ENCODE measurements at regions not wholly inside any gene's neighbourhood (a gene's known extent, or its start where the extent isn't known, plus 50 kb on each side); places are given as distances from the start of the nearest gene placed in this dataset.

DNA sequence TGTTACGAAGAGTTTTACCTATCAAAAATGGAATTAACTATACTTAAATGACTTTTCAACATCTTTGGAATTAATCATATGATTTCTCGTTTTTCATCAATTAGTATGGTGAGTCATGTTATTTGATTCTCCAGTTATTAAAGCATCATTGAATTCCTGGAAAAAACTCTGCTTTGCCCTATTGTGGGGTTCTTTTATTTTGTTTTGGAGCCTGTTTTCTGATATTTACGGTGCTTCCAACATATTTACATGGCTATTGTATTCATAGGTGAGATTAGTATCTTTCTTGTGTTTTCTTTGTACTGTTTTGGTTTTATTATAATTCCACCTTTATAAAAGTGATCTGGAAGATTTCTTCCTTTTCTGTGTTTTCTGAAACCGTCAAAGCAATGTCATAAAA is 902.7 kb downstream of the TBC1D22A start:
- H3K27ac Mint-ChIP-seq = no peak overlapping the region
- intact Hi-C loops (cut with micrococcal nuclease) = no loop called here

DNA sequence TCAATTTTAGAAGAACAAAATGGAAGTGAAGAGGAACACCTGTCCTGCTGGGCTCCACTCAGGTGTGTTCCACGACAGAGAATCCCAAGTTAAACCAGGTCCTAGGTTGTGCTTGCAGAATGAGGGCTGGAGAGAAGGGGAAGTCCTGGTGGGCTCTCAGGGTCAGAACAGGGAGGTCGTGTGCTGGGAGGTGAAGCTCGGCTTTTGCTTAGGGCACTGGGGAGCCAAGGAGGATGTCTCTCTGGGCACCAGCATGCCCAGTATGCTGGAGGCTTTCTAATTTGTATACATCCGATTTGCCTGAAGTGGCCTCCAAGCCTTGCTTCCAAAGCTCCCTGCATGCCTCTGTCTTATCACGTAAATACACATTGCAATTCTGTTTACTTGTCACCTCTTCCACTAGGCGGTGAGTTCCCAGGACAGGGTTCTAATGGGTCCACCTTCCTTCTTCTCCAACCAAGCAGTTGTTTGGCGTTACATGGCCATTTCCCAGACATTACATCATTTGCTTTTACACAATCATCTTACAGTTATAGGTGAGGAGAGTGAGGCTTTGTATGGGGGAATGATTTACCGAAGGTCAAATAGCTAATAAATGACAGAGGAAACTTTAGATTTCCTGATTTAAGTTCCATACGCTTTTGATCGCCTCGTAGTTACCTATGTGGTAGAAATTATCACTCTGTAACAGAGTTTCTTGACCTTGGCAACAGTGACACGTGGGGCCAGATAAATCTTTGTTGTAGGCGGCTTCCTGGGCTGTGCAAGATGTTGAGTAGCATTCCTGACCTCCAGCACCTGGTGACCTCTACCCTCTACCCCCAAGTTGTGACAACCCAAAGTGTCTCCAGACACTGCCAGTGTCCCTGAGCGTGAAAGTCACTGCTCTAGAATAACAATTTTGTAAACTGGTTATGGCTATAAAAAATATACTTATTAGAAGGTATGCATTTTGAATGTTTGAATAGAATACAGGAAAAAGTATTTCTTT is 901.5 kb downstream of the TBC1D22A start:
- H3K4me1 ChIP-seq (ENCODE audit: control insufficient read depth, insufficient read depth, low read length) = no peaks in the 10 kb centered on the region
- H3K9me3 ChIP-seq (ENCODE audit: control insufficient read depth, insufficient read depth, low read length) = no peaks in the 10 kb centered on the region
- H3K27me3 ChIP-seq (ENCODE audit: control insufficient read depth, insufficient read depth, low read length) = no peaks in the 10 kb centered on the region
- WGBS (ENCODE audit: insufficient coverage) = 83% methylated on average over 12 of the region's 14 CpGs
- H3K4me3 ChIP-seq (ENCODE audit: low read length) = no peak overlapping the region
- intact Hi-C loops (cut with micrococcal nuclease) = no loop called here
- H3K36me3 ChIP-seq (ENCODE audit: control insufficient read depth, insufficient read depth, low read length) = no peaks in the 10 kb centered on the region
- Mint-ChIP-seq H3K27me3 (ENCODE audit: low read depth in 2 of 2) (peaks cover 6 to 8% of the 10 kb centered on the region in 2 donors), H3K36me3 (no peaks in the 10 kb centered on the region), H3K27ac (no peak overlapping the region), H3K9me3 (peaks cover 0 to 4% of the 10 kb centered on the region in 2 donors), H3K4me3 (no peak overlapping the region), H3K4me1 (no peaks in the 10 kb centered on the region)
- TF ChIP-seq, protein P1, sequence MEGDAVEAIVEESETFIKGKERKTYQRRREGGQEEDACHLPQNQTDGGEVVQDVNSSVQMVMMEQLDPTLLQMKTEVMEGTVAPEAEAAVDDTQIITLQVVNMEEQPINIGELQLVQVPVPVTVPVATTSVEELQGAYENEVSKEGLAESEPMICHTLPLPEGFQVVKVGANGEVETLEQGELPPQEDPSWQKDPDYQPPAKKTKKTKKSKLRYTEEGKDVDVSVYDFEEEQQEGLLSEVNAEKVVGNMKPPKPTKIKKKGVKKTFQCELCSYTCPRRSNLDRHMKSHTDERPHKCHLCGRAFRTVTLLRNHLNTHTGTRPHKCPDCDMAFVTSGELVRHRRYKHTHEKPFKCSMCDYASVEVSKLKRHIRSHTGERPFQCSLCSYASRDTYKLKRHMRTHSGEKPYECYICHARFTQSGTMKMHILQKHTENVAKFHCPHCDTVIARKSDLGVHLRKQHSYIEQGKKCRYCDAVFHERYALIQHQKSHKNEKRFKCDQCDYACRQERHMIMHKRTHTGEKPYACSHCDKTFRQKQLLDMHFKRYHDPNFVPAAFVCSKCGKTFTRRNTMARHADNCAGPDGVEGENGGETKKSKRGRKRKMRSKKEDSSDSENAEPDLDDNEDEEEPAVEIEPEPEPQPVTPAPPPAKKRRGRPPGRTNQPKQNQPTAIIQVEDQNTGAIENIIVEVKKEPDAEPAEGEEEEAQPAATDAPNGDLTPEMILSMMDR (IDR thresholded peaks at IDR 0.05) = no peak
- DNase-seq (no peak), ATAC-seq (no peak)
- H3K27ac ChIP-seq (ENCODE audit: low read length) = no peak overlapping the region

More for the DNA sequence above, 902.7 kb downstream of the TBC1D22A start:
- Histone ChIP-seq H3K27ac (ENCODE audit: low read length) (no peak overlapping the region), H3K36me3 (ENCODE audit: control insufficient read depth, insufficient read depth, low read length) (no peaks in the 10 kb centered on the region), H3K9me3 (ENCODE audit: control insufficient read depth, insufficient read depth, low read length) (no peaks in the 10 kb centered on the region), H3K4me1 (ENCODE audit: control insufficient read depth, insufficient read depth, low read length) (no peaks in the 10 kb centered on the region), H3K27me3 (ENCODE audit: control insufficient read depth, insufficient read depth, low read length) (no peaks in the 10 kb centered on the region), H3K4me3 (ENCODE audit: low read length) (no peak overlapping the region)
- Mint-ChIP-seq H3K36me3 (no peaks in the 10 kb centered on the region), H3K27me3 (ENCODE audit: low read depth in 2 of 2) (peaks cover 6 to 8% of the 10 kb centered on the region in 2 donors), H3K4me1 (no peaks in the 10 kb centered on the region), H3K4me3 (no peak overlapping the region), H3K9me3 (peaks cover 0 to 4% of the 10 kb centered on the region in 2 donors)
- WGBS (ENCODE audit: insufficient coverage) = 100% methylated on average over 1 of the region's 4 CpGs
- ATAC-seq (no peak), DNase-seq (no peak)
- TF ChIP-seq, protein P1 (IDR thresholded peaks at IDR 0.05) = no peak

DNA sequence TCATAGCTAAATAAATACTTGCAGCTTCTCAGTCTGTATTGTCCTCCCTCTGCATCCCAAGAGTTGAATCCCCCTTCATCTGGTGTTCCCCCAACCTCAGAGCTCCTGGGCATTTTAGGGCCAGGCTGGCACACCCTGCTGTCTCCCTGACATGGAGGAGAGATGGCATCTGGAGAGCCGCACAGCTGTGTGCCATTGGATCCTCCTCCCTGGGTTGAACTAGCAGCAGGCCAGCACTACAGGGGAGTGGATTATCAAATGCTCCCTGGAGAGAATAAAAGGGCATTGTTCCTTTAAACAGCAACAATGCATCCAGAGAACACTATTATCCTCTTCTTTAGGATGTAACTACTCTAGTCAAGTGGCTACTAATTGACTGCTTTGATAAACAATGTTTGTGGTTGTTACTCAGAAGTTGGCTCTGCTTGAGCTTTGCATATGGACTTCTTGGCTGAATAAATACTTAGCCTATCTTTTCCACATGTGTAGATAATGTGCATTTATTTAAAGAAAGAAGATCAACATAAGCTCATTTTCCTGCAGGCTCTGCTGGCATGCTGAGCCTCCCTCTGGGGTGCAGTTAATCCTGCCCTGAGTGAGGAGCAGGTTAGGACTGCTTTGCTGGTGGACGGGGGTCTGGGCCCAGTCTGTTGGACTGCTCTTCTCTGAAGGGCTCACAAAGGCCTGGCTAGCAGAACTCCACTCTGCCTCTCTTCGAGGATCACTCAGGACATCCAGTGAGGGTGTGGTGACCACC is 897.2 kb downstream of the TBC1D22A start:
- H3K4me1 ChIP-seq (ENCODE audit: control insufficient read depth, insufficient read depth, low read length) = no peaks in the 10 kb centered on the region

More for the DNA sequence above, 897.2 kb downstream of the TBC1D22A start:
- no peak overlapping the region for H3K4me3 ChIP-seq (ENCODE audit: low read length)
- H3K27ac ChIP-seq (ENCODE audit: low read length) = no peak overlapping the region
- DNase-seq = no peak
- no peaks in the 10 kb centered on the region for H3K27me3 ChIP-seq (ENCODE audit: control insufficient read depth, insufficient read depth, low read length)
- intact Hi-C loops (cut with micrococcal nuclease) = no loop called here
- H3K9me3 ChIP-seq (ENCODE audit: control insufficient read depth, insufficient read depth, low read length) = no peaks in the 10 kb centered on the region
- no peak overlapping the region for H3K4me3 Mint-ChIP-seq
- H3K27me3 Mint-ChIP-seq (ENCODE audit: low read depth in 2 of 2) = peaks cover 0 to 3% of the 10 kb centered on the region in 2 donors
- WGBS (ENCODE audit: insufficient coverage) = 59% methylated on average over 2 of the region's 3 CpGs
- no peak for ATAC-seq
- TF ChIP-seq, protein P1 (IDR thresholded peaks at IDR 0.05) = no peak
- H3K4me1 Mint-ChIP-seq = no peaks in the 10 kb centered on the region
- no peaks in the 10 kb centered on the region for H3K36me3 ChIP-seq (ENCODE audit: control insufficient read depth, insufficient read depth, low read length)
- peaks cover 0 to 3% of the 10 kb centered on the region in 2 donors for H3K9me3 Mint-ChIP-seq
- H3K36me3 Mint-ChIP-seq = no peaks in the 10 kb centered on the region
- no peak overlapping the region for H3K27ac Mint-ChIP-seq
